ENCODE measurements at regions not wholly inside any gene's neighbourhood (a gene's known extent, or its start where the extent isn't known, plus 50 kb on each side); places are given as distances from the start of the nearest gene placed in this dataset.

- TF ChIP-seq YY1 (IDR thresholded peaks at IDR 0.05; ENCODE audit: insufficient read depth, insufficient read length) (no peak), ZNF274 (IDR thresholded peaks at IDR 0.05; ENCODE audit: low read depth, low read length) (no peak), SUZ12 (IDR thresholded peaks at IDR 0.05; ENCODE audit: extremely low read depth, insufficient read depth, insufficient read length) (no peak)
Measured at GRCh38 chr18:42176599-42176998, 221.6 kb downstream of the PIK3C3 start.

All from NT2/D1 (cell line).